Right lobe of liver (tissue), 6 donors: ENCODE measurements at regions not wholly inside any gene's neighbourhood (a gene's known extent, or its start where the extent isn't known, plus 50 kb on each side); places are given as distances from the start of the nearest gene placed in this dataset.

Experiments
- ATAC-seq, 4 donors: fragments of 200-7000 bp; cut with Tn5 transposase; one replicate each; pipeline ENCODE4 v1.9.1; 2020; ENCODE audit warnings: mild to moderate bottlenecking in 4 of 4, moderate library complexity in 4 of 4
- DNase-seq, 3 donors: peaks; one replicate each; pipeline ENCODE4 v3.0.0-alpha.2; 2020
- H3K27ac ChIP-seq, 3 donors: fragments of 200-600 bp; one replicate each; pipeline ENCODE4 v1.8.0; 2022
- H3K27me3 ChIP-seq, 2 donors: fragments of 200-600 bp; one replicate each; pipeline ENCODE4 v1.8.0; 2022
- H3K36me3 ChIP-seq, 4 donors: fragments of 200-600 bp; sonication (generic) in 1 of 4; one replicate each; pipeline versions ENCODE4 v1.5.1 to v1.8.0; 2017 to 2022; ENCODE audit warnings: control low read depth in 1 of 4
- H3K4me1 ChIP-seq, 4 donors: fragments of 200-600 bp; sonication (generic) in 1 of 4; one replicate each; pipeline versions ENCODE4 v1.5.1 to v1.8.0; 2017 to 2022; ENCODE audit warnings: control low read depth in 1 of 4
- H3K4me3 ChIP-seq, 3 donors: fragments of 200-600 bp; one replicate each; pipeline ENCODE4 v1.8.0; 2022
- H3K9me3 ChIP-seq, 4 donors: fragments of 200-600 bp; sonication (generic) in 1 of 4; one replicate each; pipeline versions ENCODE4 v1.5.1 to v1.8.0; 2017 to 2022; ENCODE audit warnings: control low read depth in 1 of 4
- CTCF ChIP-seq, 4 donors: fragments of 200-600 bp in 3 of 4; fragments of 450-650 bp in 1 of 4; IDR thresholded peaks; one replicate each; pipeline versions ENCODE4 v1.5.1 to v1.8.0; 2016 to 2022; ENCODE audit warnings: antibody characterized with exemption in 4 of 4, mild to moderate bottlenecking in 2 of 4
- POLR2A ChIP-seq: fragments of 450-650 bp; IDR thresholded peaks from one replicate; pipeline ENCODE4 v1.6.1; 2017; ENCODE audit warnings: antibody characterized with exemption, mild to moderate bottlenecking
- WGBS: methylation state at CpG from one replicate; pipeline ENCODE4 v1.1.6; 2018; ENCODE audit warnings: low coverage, low lambda C conversion rate; ENCODE audit not compliant: insufficient coverage; ENCODE audit errors: missing lambda C conversion rate; 5-methylcytosine and 5-hydroxymethylcytosine counted together
- intact Hi-C, 2 donors: fragments of 100-400 bp; cut with DNase I; formaldehyde crosslinking; loops; one replicate each; pipeline versions ENCODE4 v1.11.2 to v1.14.1; 2022
- donor health status: DM: no; HTN: yes; CAD: no.
- donor health status: DM: no; HTN: no; CAD: no.
- donor health status: DM: no; HTN: no; CAD: no.
- donor health status: DM: no; HTN: yes; CAD: no.
- donor health status: DM: no; HTN: yes; CAD: no.

GRCh38 chr11:45517171-45517770, 148.2 kb downstream of the CHST1 start:
- H3K4me3 ChIP-seq: no peak overlapping the region
- H3K36me3 ChIP-seq: no peaks in the 10 kb centered on the region
- no peaks in the 10 kb centered on the region for H3K4me1 ChIP-seq
- ATAC-seq (no peak), DNase-seq (no peak)
- WGBS: 87% methylated on average over 8 of the region's 11 CpGs
- H3K27me3 ChIP-seq: no peaks in the 10 kb centered on the region
- no peaks in the 10 kb centered on the region for H3K9me3 ChIP-seq
- intact Hi-C loops: no loop called here
- no peak for TF ChIP-seq CTCF (IDR thresholded peaks at IDR 0.05)
- no peak for TF ChIP-seq POLR2A
- H3K27ac ChIP-seq: no peak overlapping the region

- H3K36me3 ChIP-seq: no peaks in the 10 kb centered on the region
- intact Hi-C loops: no loop called here
- no peak for DNase-seq
Measured at GRCh38 chr11:45513821-45514340, 151.5 kb downstream of the CHST1 start.

GRCh38 chr11:45512471-45513148, 152.8 kb downstream of the CHST1 start:
- Histone ChIP-seq H3K9me3 (no peaks in the 10 kb centered on the region), H3K27me3 (no peaks in the 10 kb centered on the region), H3K36me3 (no peaks in the 10 kb centered on the region), H3K4me1 (no peaks in the 10 kb centered on the region), H3K27ac (no peak overlapping the region), H3K4me3 (no peak overlapping the region)
- TF ChIP-seq CTCF (IDR thresholded peaks at IDR 0.05) (no peak), POLR2A (no peak)
- intact Hi-C loops: no loop called here
- no peak for ATAC-seq
- WGBS: 56% methylated on average over 3 of the region's 3 CpGs
- peak in 1 of 3 donors; percentile 8 for DNase-seq

More at GRCh38 chr11:45513821-45514340, 151.5 kb downstream of the CHST1 start:
- Histone ChIP-seq H3K4me3 (no peak overlapping the region), H3K9me3 (no peaks in the 10 kb centered on the region), H3K4me1 (no peaks in the 10 kb centered on the region), H3K27ac (no peak overlapping the region), H3K27me3 (no peaks in the 10 kb centered on the region)
- TF ChIP-seq CTCF (IDR thresholded peaks at IDR 0.05): no peak
- TF ChIP-seq POLR2A: no peak
- no peak for ATAC-seq
- WGBS: 84% methylated on average over 8 of the region's 8 CpGs

DNA sequence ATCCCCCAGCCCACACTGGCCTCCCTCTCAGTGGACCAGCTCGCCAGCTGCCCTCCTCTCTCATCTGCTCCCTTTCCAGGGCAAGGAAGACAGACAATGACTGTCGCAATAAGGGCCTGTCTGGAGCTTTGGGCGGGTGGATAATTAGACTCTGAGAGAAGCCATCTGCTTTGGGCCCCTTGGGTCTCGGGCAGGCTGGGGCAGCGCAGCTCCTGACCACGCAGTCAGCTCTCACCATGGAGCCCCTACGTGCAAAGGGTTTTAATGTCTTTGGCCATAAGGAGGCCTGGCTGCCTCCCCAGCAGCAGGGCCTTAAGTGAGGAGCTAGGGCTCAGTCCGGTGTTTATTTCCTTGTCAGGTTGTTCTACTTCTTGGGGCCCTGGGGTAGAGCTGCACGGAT, 153.9 kb downstream of the CHST1 start:
- DNase-seq (no peak), ATAC-seq (no peak)
- Histone ChIP-seq H3K27ac (no peak overlapping the region), H3K27me3 (no peaks in the 10 kb centered on the region), H3K4me1 (no peaks in the 10 kb centered on the region), H3K36me3 (no peaks in the 10 kb centered on the region), H3K4me3 (no peak overlapping the region), H3K9me3 (no peaks in the 10 kb centered on the region)
- TF ChIP-seq CTCF (IDR thresholded peaks at IDR 0.05) (no peak), POLR2A (no peak)
- 56% methylated on average over 3 of the region's 9 CpGs for WGBS
- intact Hi-C loops: no loop called here
